ENCODE measurements at regions not wholly inside any gene's neighbourhood (a gene's known extent, or its start where the extent isn't known, plus 50 kb on each side); places are given as distances from the start of the nearest gene placed in this dataset.

DNA sequence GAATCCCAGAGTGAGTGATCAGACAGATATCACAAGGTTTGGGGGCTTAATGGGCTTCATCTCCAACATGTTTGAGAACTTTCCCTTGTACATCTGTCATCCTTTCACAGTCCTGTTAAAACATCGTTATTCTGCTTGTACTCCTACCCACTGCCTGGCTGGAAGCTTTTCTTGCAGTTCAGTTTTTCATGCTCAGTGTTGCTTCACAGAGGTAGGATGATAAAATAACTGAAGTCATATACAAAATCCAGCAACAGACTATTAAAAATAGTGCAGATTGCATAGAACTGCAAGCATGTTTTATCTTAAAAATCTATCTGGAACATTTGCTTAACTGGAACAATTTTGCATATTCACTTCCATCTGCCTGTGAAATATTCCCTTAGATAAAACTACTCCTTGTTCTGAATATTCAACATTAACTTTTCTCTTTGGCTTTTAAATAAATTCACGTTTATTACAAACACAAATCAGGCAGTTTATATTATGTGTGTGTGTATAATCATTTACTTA lies 579.6 kb upstream of the IGFBP7 start:
- ATAC-seq (no peak), DNase-seq (ENCODE audit: missing footprints) (no peak)
- intact Hi-C loops (cut with DNase I), result no loop called here

DNA sequence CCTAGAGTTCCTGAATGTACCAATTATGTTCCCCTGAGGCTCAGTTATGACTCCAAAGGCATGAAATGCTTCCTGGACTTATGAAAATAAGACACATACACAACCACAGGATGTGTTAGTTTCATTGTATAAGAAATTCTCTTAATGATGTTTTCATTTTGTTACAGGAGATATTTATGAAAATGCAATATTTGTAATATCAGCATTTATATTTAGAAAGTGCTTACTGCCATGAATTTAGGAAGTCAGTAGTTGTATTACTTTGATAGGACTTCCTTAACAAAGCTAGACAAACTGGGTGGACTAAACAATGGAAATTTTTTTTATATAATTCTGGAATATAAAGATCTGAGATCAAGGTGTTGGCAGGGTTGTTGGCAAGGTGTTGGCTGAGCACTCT lies 572.1 kb upstream of the IGFBP7 start:
- DNase-seq (ENCODE audit: missing footprints) (no peak), ATAC-seq (no peak)
- intact Hi-C loops (cut with DNase I), result no loop called here

DNA sequence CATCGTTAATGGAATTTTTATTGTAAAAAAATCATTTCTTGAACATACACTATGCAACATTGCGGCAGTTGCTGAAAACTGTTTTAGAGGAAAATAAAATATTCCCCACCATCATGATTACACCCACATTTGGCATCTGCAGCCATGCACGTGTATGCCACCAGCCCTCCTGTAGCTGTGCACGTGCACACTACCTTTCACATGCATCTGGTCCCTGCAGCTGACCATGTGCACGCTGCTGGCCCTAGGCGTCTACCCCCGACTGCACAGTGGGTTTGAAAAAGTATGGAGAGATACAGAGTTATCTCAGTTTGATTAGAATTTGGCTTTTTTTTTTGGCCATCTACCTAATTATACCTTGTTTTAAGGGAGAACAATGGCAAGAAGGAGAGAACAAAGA lies 569.8 kb upstream of the IGFBP7 start:
- DNase-seq (ENCODE audit: missing footprints), result no peak
- ATAC-seq, result no peak
- intact Hi-C loops (cut with DNase I), result no loop called here

DNA sequence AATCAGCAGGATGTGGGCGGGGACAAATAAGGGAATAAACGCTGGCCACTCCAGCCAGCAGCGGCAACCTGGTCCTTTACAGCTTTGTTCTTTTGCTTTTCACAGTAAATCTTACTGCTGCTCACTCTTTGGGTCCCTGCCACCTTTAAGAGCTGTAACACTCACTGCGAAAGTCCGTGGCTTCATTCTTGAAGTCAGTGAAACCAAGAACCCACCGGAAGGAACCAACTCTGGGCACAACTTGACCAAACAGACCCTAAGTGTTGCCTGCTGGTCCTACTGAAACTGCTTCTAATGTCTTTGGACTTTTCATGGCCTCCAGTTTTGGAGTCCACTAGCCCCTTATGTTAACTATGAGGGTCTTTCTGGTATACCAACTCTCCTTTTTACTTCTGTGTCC lies 566.2 kb upstream of the IGFBP7 start:
- ATAC-seq, result no peak
- intact Hi-C loops (cut with DNase I), result no loop called here
- no peak for DNase-seq (ENCODE audit: missing footprints)

DNA sequence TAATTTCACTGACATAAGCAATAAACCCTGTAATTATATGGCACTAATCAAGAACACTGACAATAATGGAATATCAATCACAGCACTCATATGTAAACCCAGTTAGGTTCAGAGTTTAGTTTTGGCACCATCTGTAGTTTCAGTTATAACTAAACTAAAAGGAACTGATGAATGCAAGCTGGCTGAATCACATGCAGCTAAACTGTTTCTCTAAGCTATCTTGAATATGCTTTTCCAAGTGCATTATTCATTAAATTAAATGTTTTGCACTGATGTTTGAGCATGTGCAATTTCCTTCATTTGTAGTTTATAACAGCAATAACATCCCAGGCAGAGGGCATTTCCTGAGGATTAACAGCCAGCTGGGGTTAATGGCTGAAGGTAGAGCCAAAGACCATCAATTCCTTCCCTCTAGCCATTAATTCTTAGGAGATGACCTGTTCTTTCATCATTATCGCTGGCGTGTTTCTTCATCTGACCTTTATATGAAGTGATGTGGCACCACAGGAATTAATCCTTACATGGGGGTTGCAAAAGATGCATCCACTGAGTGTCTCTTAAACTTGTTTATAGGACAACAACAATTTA lies 562.8 kb upstream of the IGFBP7 start:
- ATAC-seq (no peak), DNase-seq (ENCODE audit: missing footprints) (no peak)
- intact Hi-C loops (cut with DNase I), result no loop called here

DNA sequence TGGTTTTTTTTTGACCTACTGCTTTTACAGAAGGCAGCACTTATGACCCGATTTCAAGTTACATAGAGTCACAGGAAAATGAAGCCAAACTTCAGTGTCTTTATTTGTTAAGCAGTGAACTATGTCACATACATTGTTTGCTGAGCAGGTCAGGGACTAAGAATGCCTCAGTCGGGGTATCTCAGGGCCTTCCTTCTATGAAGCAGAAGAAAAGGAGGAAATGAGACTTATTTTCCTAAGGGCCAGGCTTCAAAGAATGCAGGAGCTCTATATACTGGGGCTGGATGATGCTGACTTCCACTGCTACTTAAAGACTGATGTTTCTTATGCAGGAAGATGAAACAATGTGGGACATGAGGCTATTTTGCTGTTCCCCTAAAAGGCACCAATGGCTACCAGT lies 558.4 kb upstream of the IGFBP7 start:
- DNase-seq (ENCODE audit: missing footprints) (no peak), ATAC-seq (no peak)
- intact Hi-C loops (cut with DNase I), result no loop called here

DNA sequence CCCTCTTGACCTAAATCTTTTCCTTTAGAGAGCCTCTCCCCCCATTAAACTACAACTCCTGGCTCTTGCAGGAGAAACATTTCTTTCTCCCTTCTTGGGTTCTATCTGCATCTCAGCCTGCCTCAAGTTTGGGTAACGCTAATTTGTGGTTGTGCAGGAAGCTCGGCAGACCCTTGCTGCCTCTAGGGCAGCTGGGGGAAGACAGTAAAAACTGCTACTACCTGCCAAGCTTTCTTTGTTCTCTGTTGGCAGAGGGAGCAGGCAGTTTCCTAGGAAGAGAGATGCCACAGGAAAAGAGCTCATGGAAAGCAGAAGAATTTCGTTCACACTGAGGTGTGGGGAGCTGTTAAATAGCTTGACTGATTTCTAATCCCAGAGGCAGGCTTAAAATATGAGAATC lies 555.6 kb upstream of the IGFBP7 start:
- intact Hi-C loops (cut with DNase I), result no loop called here
- DNase-seq (ENCODE audit: missing footprints) (no peak), ATAC-seq (no peak)

DNA sequence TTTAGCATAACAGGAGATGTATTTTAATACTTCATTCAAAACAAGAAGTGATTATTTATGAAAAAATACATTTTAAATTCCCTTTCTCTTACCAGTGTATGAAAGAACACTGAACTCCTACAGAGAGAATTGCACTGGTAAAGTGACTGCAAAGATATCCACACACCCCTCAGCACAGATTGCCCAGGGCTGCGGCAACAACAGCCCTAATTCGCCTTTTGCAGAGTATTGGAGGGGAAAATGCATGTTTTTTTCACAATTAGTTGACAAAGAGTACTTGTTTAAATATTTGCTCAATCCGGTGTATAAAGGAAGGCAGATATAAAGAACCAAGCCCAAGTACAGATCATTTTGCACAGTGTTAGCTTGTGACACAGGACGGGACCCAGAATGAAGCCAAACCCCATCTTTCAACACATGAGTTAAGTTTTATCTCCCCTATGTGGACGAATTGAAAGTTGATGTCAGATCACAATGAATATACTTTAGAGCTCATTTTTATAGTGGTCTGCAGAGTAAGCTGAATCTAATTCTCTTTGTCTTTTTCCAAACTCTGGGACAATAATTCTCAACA lies 551.4 kb upstream of the IGFBP7 start:
- intact Hi-C loops (cut with DNase I), result no loop called here
- ATAC-seq (no peak), DNase-seq (ENCODE audit: missing footprints) (no peak)

DNA sequence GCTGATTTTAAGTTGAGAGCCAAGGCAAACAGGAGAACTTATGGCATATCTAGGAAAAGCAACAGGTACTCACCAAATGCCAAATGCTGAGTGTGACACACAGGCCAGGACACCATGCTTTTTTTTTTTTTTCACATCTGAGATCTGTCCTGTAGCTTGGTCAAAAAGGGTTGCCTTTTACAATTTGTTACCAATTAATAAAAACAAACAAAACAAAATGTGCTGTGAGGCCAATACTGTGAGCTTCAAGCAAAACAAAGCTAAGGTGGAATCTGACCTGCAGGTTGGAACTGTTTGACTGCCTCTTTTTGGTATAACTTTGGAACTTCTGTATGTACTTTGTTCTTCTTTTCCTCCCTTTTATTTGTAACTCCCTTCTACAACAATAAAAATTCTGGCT lies 548.5 kb upstream of the IGFBP7 start:
- ATAC-seq, result no peak
- no peak for DNase-seq (ENCODE audit: missing footprints)
- intact Hi-C loops (cut with DNase I), result no loop called here

DNA sequence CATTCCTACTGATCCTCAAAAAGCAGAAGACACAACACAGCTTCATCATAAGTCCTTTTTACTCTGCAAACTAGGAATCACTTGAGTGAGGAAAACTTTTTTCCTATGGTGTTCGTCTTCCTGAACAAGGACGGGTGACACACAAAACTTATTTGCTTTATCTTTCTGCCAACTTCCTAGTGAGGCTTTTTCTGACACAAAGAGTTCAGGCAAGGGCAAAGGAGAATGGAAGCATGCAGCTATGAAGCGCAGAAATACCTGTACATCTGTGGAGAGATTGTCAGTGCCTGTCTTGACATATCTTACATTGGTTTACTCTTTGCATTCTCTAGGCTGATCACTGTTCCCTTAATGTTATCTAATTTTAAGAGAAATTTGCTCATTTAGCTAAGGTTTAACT lies 548.0 kb upstream of the IGFBP7 start:
- ATAC-seq (no peak), DNase-seq (ENCODE audit: missing footprints) (no peak)
- intact Hi-C loops (cut with DNase I), result no loop called here

DNA sequence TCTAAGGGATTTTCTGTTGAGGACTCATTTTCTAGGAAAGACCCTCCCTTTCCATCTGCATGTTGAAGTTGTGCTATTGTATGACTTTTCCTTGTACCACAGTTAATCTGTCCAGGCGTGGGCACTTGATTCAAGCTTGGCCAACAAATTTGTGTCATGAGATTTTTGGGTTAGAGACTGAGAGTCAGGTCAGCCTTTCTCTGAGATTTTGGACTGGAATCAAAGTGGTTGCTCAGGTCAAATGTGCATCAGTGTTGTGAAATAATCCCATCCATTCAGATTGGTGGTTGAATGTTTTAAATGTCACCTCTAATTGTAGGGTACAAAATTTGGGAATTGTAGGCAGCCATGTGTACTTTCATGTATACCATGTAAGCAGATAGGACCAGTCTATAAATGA lies 545.2 kb upstream of the IGFBP7 start:
- ATAC-seq (no peak), DNase-seq (ENCODE audit: missing footprints) (no peak)
- intact Hi-C loops (cut with DNase I), result no loop called here

DNA sequence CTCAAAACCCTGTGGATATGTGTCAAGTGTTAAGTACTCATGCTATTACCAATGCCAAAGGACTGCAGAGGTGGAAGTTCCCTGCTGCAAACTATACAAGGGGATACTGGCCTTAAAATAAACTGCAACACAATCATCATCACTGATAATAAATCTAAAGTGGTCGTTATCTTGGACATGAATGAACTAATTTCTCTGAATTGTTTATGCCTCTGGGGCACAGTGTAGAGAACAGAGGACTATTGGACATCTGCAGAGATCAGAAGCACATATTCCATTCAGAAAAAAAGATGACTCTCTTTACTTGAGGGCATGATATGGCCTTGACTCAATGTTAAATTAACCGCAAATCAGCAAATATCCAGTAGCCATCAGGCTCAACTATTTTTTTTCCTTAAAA lies 542.6 kb upstream of the IGFBP7 start:
- ATAC-seq, result no peak

DNA sequence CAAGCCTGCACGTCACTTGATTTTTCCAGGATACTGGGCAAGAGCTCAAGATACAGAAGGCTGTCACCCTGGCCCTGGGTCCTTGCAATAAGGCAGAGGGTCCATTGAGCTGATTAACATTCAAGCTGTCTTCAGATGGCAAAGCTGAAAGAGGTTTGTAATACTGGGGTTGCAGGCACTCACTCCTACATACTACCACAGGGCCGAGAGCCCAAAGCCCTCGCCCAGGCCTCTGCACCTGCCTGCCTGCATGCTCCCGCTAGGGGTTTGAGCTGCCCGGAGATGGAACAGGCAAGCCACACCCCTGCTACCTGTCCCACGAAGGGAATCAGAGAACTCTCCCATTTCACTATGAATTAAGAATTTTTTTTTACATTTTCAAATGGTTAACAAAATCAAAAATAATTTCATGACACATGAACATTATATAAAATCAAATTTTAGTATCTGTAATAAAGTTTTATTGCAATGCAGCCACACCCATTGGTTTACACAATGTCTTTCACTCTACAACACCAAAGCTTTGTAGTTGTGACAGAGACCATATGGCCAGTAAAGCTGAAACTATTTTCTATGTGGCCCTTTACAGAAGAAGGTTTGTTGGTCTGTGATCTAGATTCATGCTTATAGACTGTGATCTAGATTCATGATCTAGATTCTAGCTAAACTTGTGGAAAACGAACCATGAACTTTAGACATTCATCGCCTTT lies 530.4 kb upstream of the IGFBP7 start:
- ATAC-seq (no peak), DNase-seq (ENCODE audit: missing footprints) (no peak)
- intact Hi-C loops (cut with DNase I), result no loop called here

More for the DNA sequence above, 542.6 kb upstream of the IGFBP7 start:
- intact Hi-C loops (cut with DNase I), result no loop called here
- DNase-seq (ENCODE audit: missing footprints), result no peak

DNA sequence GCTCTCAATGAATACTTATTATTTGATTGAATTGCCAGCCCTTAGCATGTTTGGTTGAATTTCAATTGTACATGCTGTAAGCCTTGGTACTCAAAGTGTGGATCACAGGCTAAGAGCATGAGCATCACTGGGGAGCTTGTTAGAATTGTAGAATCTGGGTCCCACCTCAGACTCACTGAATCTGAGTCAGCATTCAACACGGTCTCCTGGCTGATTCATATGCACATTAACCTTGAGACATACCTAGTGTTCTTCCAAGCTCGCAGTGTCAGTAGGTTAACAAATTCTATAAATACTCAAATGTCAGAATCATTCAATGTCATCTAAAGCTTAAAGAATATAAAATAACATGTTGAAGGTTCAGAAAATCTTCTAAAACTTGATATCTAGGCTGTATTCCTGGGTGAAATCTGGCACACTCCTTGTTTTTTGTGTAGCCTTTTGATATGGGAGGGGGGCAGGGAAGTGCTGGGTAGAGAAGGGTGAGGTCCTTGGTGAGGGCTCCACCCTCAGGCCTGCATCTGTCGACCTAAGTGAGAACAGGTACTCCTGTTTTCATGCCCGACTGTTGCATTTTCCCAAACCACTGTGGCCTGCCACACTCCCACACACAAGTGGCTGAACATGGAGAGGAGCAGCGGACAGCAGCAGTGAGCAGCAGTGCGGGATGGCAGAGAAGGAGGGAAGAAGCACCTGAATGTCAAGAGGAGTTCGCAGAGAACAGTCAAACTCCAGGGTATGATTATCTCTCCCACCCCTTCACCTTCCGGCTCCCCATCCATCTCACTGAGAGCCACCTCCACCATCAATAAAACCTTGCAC lies 529.6 kb upstream of the IGFBP7 start:
- DNase-seq (ENCODE audit: missing footprints) (no peak), ATAC-seq (no peak)
- intact Hi-C loops (cut with DNase I), result no loop called here

DNA sequence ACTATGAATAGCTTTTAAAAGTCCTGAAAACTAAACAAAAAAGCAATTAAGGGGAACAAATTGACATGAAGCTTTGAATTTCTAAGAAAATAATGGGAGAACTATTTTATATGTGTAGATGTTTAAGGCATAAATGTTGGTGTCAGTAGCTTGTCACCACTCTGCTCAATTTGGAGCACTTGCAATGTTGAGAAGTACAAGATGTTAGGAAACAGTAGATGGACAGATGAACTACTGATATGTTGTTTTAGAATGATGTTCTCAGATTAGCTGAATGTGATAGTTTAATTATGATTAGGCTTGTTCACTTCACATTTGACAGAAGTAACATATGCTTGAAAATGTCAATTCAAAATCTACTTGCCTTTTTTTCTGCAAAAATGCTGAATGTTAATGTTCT lies 525.7 kb upstream of the IGFBP7 start:
- intact Hi-C loops (cut with DNase I), result no loop called here
- no peak for ATAC-seq
- DNase-seq (ENCODE audit: missing footprints), result no peak

DNA sequence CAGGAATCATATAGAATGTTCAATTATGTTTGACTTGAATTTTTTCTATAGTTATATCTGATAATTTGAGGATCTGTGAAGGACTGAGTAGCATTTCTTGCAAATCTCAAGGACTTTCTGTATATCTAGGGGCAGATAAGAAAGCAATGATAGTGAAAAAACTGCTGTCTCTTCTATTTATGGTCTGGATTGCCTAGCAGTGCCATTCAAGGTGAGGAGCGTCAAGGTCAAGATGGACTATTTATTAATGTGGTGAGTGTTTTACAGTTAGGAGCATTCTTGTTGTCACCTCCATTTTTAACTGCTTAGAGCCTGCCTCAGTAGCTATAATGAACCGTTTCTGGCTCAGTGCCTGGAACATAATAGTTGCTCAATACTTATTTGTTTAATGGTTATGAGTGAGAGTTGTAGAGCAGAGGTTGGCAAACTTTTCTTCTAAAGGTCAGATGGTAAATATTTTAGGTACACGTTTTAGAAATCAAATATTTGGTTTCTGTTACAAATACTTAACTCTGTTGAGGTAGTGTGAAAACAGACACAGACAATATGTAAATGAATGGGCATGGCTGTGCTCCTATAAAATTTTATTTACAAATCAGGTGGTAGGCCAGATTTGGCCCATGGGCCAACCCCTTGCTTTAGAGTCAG lies 523.2 kb upstream of the IGFBP7 start:
- ATAC-seq, result no peak
- intact Hi-C loops (cut with DNase I), result no loop called here
- no peak for DNase-seq (ENCODE audit: missing footprints)

DNA sequence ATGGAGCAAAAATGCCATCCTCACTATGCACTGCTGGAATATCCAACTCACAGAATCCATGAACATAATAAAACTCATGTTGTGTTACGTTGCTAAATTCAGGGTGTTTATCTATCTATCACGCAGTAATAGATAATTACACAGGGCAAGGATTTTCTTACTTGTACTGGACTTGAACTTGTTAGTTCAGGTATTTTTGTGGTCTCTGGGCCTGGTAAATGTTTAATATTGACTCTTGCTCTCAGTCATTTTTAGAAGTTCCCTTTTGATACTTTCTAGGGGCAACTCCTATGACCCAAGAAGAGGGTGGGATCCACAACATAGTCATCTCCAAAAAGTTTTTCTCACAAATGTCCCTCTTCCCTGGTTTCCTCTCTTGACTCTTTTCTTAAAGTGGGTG lies 522.4 kb upstream of the IGFBP7 start:
- ATAC-seq (no peak), DNase-seq (ENCODE audit: missing footprints) (no peak)
- intact Hi-C loops (cut with DNase I), result no loop called here

DNA sequence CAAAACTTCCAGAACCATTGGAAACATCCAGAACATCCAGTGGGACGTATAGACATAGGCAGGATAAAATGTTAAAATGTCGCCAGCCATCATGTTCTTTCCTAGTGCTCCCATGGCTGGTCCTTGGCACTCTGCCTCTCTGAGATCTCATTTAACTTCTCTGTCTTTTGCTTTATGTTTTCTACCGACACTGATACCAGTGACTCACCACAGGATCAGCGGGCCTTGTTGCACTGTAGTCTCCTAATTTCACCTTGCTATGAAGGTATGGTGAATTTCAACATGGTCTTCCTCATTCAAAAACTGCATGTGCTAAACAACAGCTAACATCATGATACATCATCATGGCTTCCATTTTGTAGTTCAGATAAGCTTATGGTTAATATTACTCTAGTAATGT lies 521.0 kb upstream of the IGFBP7 start:
- no peak for DNase-seq (ENCODE audit: missing footprints)
- intact Hi-C loops (cut with DNase I), result no loop called here
- ATAC-seq, result no peak

DNA sequence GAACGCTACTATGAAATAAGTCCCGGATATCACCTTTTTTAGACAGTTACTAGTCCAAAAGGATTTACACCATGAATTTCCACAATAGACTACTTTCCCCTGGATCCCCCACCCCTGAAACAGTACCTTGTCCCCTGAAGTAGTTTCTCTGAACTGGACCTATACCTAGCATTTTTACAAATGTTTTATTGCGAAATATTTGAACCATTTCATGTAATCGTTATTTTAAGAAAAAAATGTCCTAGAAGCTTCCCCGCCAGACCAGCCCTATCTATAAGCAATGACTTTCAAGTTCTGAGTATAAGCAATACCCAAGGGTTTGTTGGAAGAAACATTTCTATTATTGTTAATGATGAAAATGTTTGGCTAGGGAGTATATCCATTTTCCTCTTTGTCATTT lies 517.8 kb upstream of the IGFBP7 start:
- ATAC-seq, result no peak
- no peak for DNase-seq (ENCODE audit: missing footprints)
- intact Hi-C loops (cut with DNase I), result no loop called here

Measured in Right ventricle myocardium inferior (tissue), 1 donor.